ENCODE measurements at regions not wholly inside any gene's neighbourhood (a gene's known extent, or its start where the extent isn't known, plus 50 kb on each side); places are given as distances from the start of the nearest gene placed in this dataset.

DNA sequence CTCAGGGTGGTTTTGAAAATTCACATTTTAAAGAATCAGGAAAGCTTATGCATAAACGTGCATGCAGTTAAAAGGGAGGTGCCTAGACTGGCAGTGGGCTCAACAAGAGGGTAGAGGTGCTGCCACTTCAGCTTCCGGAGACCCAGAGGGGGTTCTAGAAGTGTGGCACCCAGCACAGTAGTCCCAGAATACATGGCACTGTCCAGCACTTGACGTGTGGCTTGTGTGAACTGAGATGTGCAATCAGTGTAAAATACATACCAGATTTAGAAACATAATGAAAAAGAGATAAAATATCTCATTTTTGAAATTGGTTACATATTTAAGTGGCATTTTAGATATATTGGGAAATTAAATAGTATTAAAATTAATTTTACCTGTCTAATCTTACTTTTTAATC, 89.3 kb downstream of the RIN2 start:
- DNase-seq (ENCODE audit: low read depth, low spot score) = no peak
- TF ChIP-seq, protein P1, sequence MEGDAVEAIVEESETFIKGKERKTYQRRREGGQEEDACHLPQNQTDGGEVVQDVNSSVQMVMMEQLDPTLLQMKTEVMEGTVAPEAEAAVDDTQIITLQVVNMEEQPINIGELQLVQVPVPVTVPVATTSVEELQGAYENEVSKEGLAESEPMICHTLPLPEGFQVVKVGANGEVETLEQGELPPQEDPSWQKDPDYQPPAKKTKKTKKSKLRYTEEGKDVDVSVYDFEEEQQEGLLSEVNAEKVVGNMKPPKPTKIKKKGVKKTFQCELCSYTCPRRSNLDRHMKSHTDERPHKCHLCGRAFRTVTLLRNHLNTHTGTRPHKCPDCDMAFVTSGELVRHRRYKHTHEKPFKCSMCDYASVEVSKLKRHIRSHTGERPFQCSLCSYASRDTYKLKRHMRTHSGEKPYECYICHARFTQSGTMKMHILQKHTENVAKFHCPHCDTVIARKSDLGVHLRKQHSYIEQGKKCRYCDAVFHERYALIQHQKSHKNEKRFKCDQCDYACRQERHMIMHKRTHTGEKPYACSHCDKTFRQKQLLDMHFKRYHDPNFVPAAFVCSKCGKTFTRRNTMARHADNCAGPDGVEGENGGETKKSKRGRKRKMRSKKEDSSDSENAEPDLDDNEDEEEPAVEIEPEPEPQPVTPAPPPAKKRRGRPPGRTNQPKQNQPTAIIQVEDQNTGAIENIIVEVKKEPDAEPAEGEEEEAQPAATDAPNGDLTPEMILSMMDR (IDR thresholded peaks at IDR 0.05; ENCODE audit: insufficient read depth, low read length, missing control alignments) = no peak
- ChIA-PET POLR2A (no interaction called here), CTCF (interaction anchor here (0.6 kb wide), 1 partner anchor 157 kb away, joined by 3 read pairs; no protein-coding TSS in a partner anchor)
- H3K4me3 ChIP-seq (ENCODE audit: low read depth, low read length) = no peak overlapping the region

DNA sequence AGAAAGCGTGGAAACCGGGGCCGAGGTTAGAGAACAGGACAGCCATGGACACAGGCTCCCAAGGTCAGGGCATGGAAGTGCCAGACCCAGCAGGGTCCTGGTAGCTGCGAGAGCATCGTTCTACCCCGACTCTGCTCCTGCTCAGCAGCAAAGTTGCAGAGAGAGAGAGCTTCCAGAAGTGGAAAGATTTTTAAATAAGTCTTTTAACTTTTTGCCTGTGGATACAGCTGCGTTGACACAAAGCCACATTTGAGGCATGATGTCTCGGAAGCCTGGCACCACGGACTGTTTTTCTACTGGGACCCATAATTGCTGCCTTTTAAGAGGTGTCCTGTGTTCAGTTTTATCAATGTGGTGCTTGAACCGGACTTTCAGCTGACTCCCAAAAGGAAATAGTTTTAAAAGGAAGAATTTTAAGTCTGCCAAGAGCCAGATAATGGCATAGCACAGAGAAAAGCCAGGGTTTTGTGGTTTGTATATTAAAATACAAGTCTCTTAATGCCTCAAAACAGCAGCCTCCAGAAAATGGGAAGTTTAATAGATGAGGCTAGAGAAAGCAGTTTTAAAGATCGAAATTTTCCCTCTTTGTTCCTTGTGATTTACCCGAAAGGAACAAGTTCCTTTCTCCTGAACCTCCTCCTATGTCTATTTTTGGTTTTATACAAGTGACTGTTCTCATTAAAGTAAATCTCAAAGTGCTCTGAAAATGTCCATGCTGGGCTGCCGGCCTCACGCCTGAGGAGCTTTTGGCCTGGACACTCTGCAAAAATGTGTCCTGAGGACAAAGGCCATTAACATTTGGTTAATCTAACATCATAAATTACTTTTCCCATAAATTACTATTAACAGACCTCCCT, 91.5 kb downstream of the RIN2 start:
- TF ChIP-seq, protein P1 (IDR thresholded peaks at IDR 0.05; ENCODE audit: insufficient read depth, low read length, missing control alignments) = no peak
- POLR2A ChIA-PET = no interaction called here
- no peak overlapping the region for H3K4me3 ChIP-seq (ENCODE audit: low read depth, low read length)
- CTCF ChIA-PET = no interaction called here
- no peak for DNase-seq (ENCODE audit: low read depth, low spot score)

DNA sequence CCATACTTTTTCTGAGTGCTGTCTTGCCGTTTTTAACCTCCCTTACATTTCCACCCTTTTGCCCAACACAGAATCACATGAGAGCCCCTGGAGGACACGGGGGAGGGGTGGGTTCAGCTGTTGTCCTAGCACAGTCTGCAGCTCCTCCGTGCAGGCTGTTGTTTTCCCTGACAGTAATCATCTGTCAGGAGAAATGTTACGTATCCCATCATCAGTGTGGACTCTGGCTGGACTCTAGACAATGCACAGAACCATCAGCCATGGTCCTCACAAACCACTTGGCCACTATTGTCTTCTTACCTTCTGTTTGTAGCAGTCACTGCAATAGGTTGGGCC, 92.1 kb downstream of the RIN2 start:
- ChIA-PET POLR2A (no interaction called here), CTCF (no interaction called here)
- no peak overlapping the region for H3K4me3 ChIP-seq (ENCODE audit: low read depth, low read length)
- TF ChIP-seq, protein P1 (IDR thresholded peaks at IDR 0.05; ENCODE audit: insufficient read depth, low read length, missing control alignments) = no peak
- DNase-seq (ENCODE audit: low read depth, low spot score) = no peak

DNA sequence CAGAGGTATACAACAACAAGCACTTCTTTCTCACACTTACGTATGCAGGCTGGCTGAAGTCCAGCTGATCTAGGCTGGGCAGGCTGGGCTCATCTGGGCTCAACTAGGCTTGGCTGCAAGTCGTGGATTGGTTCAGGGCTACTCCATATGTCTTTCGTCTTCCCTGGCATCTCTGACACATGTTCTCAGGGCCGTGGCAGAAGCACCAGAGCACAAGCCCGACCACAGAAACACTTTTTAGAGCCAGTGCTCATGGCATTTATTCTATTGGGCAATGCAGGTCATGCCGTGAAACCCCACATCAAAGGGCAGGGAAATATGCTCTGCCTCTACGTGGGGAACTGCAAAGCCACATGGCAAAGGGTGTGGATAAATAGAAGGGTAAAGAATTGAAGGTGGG, 93.8 kb downstream of the RIN2 start:
- CTCF ChIA-PET = interaction anchor here (1.5 kb wide), 1 partner anchor 24 kb away, joined by 7 read pairs; no protein-coding TSS in a partner anchor
- no peak overlapping the region for H3K4me3 ChIP-seq (ENCODE audit: low read depth, low read length)
- TF ChIP-seq, protein P1 (IDR thresholded peaks at IDR 0.05; ENCODE audit: insufficient read depth, low read length, missing control alignments) = no peak
- POLR2A ChIA-PET = no interaction called here
- DNase-seq (ENCODE audit: low read depth, low spot score) = no peak

DNA sequence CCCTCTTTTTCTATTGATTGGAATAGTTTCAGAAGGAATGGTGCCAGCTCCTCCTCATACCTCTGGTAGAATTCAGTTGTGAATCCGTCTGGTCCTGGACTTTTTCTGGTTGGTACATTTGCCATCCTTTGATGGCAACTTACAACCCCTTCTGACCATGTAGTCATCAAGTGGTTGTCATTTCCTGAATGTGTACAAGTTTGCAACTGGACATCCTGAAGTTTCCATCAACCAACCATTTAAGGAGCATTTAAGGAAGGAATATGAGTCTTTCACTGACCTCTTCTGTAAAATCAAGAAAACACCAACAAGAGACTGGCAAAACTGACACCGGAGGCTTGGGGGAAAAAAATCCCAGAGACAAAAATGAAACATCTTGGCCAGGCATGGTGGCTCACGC, 97.4 kb downstream of the RIN2 start:
- ChIA-PET CTCF (no interaction called here), POLR2A (no interaction called here)
- TF ChIP-seq, protein P1 (IDR thresholded peaks at IDR 0.05; ENCODE audit: insufficient read depth, low read length, missing control alignments) = no peak
- no peak for DNase-seq (ENCODE audit: low read depth, low spot score)
- no peak overlapping the region for H3K4me3 ChIP-seq (ENCODE audit: low read depth, low read length)

DNA sequence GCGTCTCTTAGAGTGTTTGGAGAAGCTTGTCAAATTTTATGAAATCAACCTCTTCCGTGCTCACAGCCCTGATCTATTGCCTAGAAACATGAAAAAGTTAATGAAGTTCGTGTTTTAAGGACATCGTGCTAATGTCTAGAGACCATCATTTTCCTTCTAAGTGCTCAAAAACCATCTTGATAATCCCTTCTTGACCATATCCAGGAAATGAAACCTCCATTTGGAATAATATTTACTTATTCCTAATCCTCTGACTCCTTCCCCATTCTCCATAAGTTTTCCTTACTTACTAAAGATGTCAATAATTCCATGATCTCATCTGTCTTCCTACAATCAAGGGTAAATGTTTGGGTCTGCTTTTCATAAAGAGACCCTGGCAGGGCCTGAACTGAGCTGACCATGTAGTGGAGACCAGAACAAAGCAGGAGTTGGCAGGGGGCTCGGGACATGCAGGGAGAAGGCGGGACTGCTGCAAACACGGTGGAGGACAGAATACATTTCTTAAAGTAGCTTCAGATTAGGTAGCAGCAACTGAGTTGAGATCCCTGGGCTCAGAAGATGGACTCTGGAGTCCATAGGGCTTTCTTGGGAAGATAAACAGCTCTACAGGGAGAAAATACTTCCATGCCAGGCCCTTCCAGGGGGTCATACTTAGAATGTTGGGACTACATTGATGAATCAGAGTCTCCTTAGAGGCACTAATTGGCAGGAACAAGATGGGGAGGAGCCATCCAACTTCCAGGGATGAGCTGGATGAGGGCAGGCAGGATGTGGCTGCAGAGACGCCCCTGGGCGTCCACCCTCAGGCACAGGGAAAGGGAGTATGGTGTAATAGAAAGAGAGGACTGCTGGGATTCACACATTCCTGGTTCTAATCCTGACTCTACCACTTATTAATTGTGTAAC, 100.7 kb downstream of the RIN2 start:
- CTCF ChIA-PET = interaction anchor here (1.2 kb wide), 1 partner anchor 23 kb away, joined by 3 read pairs; no protein-coding TSS in a partner anchor
- TF ChIP-seq, protein P1 (IDR thresholded peaks at IDR 0.05; ENCODE audit: insufficient read depth, low read length, missing control alignments) = no peak
- H3K4me3 ChIP-seq (ENCODE audit: low read depth, low read length) = no peak overlapping the region
- POLR2A ChIA-PET = no interaction called here
- no peak for DNase-seq (ENCODE audit: low read depth, low spot score)
